RWPE2 (cell line): ENCODE measurements at regions not wholly inside any gene's neighbourhood (a gene's known extent, or its start where the extent isn't known, plus 50 kb on each side); places are given as distances from the start of the nearest gene placed in this dataset.

ENCODE experiments used
- ATAC-seq: fragments of 200-7000 bp; cut with Tn5 transposase; 3 replicates; pipeline ENCODE4 v1.9.1; 2021; ENCODE audit warnings: low read depth
- DNase-seq: peaks from one replicate; pipeline ENCODE4 v3.0.0-alpha.2; 2020; ENCODE audit warnings: low spot score
- H3K27ac ChIP-seq: fragments of 450-650 bp; 2 replicates; pipeline ENCODE4 v1.5.1; 2017; ENCODE audit warnings: mild to moderate bottlenecking; ENCODE audit not compliant: poor library complexity, severe bottlenecking
- H3K27me3 ChIP-seq: fragments of 250-450 bp; sonication (Bioruptor Pico); 2 replicates; pipeline ENCODE4 v1.5.1; 2021; ENCODE audit warnings: mild to moderate bottlenecking, moderate library complexity; ENCODE audit not compliant: insufficient read depth, poor library complexity, severe bottlenecking
- H3K36me3 ChIP-seq: fragments of 250-450 bp; sonication (Bioruptor Pico); 2 replicates; pipeline ENCODE4 v1.5.1; 2020; ENCODE audit warnings: low read depth, mild to moderate bottlenecking, moderate library complexity
- H3K4me1 ChIP-seq: fragments of 250-450 bp; sonication (Bioruptor Pico); 2 replicates; pipeline ENCODE4 v1.5.1; 2021; ENCODE audit warnings: mild to moderate bottlenecking, moderate library complexity; ENCODE audit not compliant: insufficient read depth, poor library complexity, severe bottlenecking
- H3K4me3 ChIP-seq: fragments of 250-450 bp; sonication (Bioruptor Pico); 2 replicates; pipeline ENCODE4 v1.5.1; 2021; ENCODE audit warnings: mild to moderate bottlenecking, moderate library complexity; ENCODE audit not compliant: severe bottlenecking
- H3K9me3 ChIP-seq: fragments of 250-450 bp; sonication (Bioruptor Pico); 2 replicates; pipeline ENCODE4 v1.5.1; 2021; ENCODE audit warnings: mild to moderate bottlenecking, moderate library complexity; ENCODE audit not compliant: severe bottlenecking
- TF ChIP-seq, protein P1 (sequence below): fragments of 450-650 bp; IDR thresholded peaks from one replicate; pipeline ENCODE4 v1.5.1; 2017; ENCODE audit warnings: mild to moderate bottlenecking, moderate library complexity; ENCODE audit not compliant: poor library complexity, severe bottlenecking

DNA sequence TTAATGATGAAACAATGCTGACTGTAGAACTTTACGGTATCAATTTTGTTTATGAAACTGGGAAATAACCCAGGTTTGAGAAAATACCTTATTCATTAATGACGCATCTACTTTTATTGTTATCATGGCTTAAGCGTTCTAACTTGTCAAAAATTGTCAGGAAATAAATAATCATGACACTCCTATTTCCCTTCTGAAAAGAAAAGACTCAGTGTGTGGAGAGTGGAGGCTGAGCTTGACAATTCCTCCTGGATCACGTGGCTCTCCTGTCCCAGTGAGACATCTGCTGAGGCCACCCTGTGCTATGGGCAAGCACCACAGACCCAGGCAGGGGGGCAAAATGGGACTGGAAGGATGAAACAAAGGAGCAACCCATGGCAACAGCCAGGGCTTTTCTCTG lies 466.4 kb downstream of the ZNF608 start:
- Histone ChIP-seq H3K36me3 (no peaks in the 10 kb centered on the region), H3K4me3 (no peak overlapping the region), H3K27me3 (no peaks in the 10 kb centered on the region), H3K27ac (no peak overlapping the region), H3K9me3 (no peaks in the 10 kb centered on the region), H3K4me1 (peaks cover 11% of the 10 kb centered on the region)
- DNase-seq (no peak), ATAC-seq (peak; percentile 74)
- TF ChIP-seq, protein P1, sequence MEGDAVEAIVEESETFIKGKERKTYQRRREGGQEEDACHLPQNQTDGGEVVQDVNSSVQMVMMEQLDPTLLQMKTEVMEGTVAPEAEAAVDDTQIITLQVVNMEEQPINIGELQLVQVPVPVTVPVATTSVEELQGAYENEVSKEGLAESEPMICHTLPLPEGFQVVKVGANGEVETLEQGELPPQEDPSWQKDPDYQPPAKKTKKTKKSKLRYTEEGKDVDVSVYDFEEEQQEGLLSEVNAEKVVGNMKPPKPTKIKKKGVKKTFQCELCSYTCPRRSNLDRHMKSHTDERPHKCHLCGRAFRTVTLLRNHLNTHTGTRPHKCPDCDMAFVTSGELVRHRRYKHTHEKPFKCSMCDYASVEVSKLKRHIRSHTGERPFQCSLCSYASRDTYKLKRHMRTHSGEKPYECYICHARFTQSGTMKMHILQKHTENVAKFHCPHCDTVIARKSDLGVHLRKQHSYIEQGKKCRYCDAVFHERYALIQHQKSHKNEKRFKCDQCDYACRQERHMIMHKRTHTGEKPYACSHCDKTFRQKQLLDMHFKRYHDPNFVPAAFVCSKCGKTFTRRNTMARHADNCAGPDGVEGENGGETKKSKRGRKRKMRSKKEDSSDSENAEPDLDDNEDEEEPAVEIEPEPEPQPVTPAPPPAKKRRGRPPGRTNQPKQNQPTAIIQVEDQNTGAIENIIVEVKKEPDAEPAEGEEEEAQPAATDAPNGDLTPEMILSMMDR = no peak

- no peak for DNase-seq
- ATAC-seq = no peak
- H3K27ac ChIP-seq = no peak overlapping the region
These were observed 467.1 kb downstream of the ZNF608 start for GRCh38 chr5:124279146-124279876.

GRCh38 chr5:124278636-124279035 lies 467.8 kb downstream of the ZNF608 start:
- ATAC-seq (no peak), DNase-seq (no peak)
- TF ChIP-seq, protein P1 = no peak
- Histone ChIP-seq H3K9me3 (no peaks in the 10 kb centered on the region), H3K36me3 (no peaks in the 10 kb centered on the region), H3K4me1 (peaks cover 11% of the 10 kb centered on the region), H3K27ac (no peak overlapping the region), H3K27me3 (no peaks in the 10 kb centered on the region), H3K4me3 (no peak overlapping the region)

More at GRCh38 chr5:124279146-124279876, 467.1 kb downstream of the ZNF608 start:
- TF ChIP-seq, protein P1 = no peak
- no peaks in the 10 kb centered on the region for H3K27me3 ChIP-seq
- peaks cover 11% of the 10 kb centered on the region for H3K4me1 ChIP-seq
- no peak overlapping the region for H3K4me3 ChIP-seq
- no peaks in the 10 kb centered on the region for H3K9me3 ChIP-seq
- H3K36me3 ChIP-seq = no peaks in the 10 kb centered on the region

DNA sequence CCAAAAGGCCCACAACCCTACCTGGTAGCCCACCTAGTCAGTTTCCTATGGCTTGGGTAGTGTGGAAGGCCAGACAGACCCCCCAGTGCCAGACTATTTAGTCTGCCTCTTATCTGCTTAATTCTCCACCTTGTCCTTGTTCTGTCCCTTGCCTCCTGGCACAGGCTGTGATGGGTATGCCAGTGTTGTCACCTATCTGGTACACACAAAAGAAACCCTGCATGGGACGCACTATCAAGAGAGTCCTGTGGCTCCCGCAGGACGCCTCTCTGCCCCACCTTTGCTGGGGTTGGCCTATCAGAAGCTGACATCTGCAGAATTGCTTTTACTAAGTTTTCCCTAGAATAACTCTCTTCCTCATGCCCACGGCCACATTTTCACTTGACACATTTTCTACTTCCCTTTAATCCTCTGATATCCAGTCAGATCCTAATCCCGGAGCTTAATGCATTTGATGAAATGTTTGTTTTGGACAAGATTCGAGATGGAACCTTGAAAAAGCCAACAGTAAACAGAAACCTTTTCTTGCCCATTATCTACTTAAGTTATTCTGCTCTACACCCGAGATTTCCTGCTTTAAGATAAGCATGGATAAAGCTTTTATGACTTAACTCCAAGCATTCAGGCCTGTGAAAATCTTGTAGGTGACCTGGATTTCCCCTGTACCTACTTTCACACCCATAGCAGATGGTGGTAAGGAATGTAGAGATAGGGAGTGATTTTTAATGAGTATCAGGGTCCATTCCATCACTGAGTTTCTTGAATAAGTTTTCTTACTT lies 468.5 kb downstream of the ZNF608 start:
- Histone ChIP-seq H3K27me3 (no peaks in the 10 kb centered on the region), H3K27ac (no peak overlapping the region), H3K9me3 (no peaks in the 10 kb centered on the region), H3K36me3 (no peaks in the 10 kb centered on the region), H3K4me1 (peaks cover 11% of the 10 kb centered on the region), H3K4me3 (no peak overlapping the region)
- no peak for ATAC-seq
- DNase-seq = no peak
- TF ChIP-seq, protein P1 = no peak
